NOMO-1 treated with DMSO at 0.1 percent for 48 hours (cell line): ENCODE measurements at regions not wholly inside any gene's neighbourhood (a gene's known extent, or its start where the extent isn't known, plus 50 kb on each side); places are given as distances from the start of the nearest gene placed in this dataset.
A peak's percentile ranks its signal among the peaks of the same experiment; 100 is the strongest.
"Not testable (repeated sequence)": the region's sequence is repeated elsewhere in the genome, so short reads cannot be mapped to it uniquely, and the experiment has no call there.

ENCODE experiments used
- DNase-seq: peaks from one replicate; lab custom pipeline; 2025; ENCODE audit not compliant: unreplicated experiment; lab: John Stamatoyannopoulos, UW

GRCh38 chr9:97179616-97180015 lies 127.8 kb upstream of the CCDC180 start:
- DNase-seq = no peak

GRCh38 chr9:97176206-97176605 lies 131.3 kb upstream of the CCDC180 start:
- no peak for DNase-seq

- DNase-seq = not testable (repeated sequence)
Observed at GRCh38 chr9:97168174-97168573, 129.2 kb upstream of the CTSV start.

GRCh38 chr9:97166496-97167138 lies 127.7 kb upstream of the CTSV start:
- DNase-seq = not testable (repeated sequence)

GRCh38 chr9:97160255-97160654 lies 121.3 kb upstream of the CTSV start:
- no peak for DNase-seq

- DNase-seq = not testable (repeated sequence)
Observed at GRCh38 chr9:97158722-97159121, 119.8 kb upstream of the CTSV start.

GRCh38 chr9:97155441-97155840 lies 116.5 kb upstream of the CTSV start:
- DNase-seq = not testable (repeated sequence)

- no peak for DNase-seq
Observed at GRCh38 chr9:97153967-97154366, 115.0 kb upstream of the CTSV start.

- not testable (repeated sequence) for DNase-seq
Observed at GRCh38 chr9:97153160-97153559, 114.2 kb upstream of the CTSV start.

- DNase-seq = not testable (repeated sequence)
Observed at GRCh38 chr9:97150471-97150870, 111.5 kb upstream of the CTSV start.

- not testable (repeated sequence) for DNase-seq
Observed at GRCh38 chr9:97148428-97148827, 109.5 kb upstream of the CTSV start.

GRCh38 chr9:97145680-97146079 lies 106.7 kb upstream of the CTSV start:
- peak; percentile 72 for DNase-seq

GRCh38 chr9:97140566-97140965 lies 101.6 kb upstream of the CTSV start:
- DNase-seq = no peak

- DNase-seq = no peak
Observed at GRCh38 chr9:97136421-97136820, 97.5 kb upstream of the CTSV start.

- DNase-seq = not testable (repeated sequence)
Observed at GRCh38 chr9:97133966-97134365, 95.0 kb upstream of the CTSV start.

GRCh38 chr9:97132865-97133264 lies 93.9 kb upstream of the CTSV start:
- no peak for DNase-seq

GRCh38 chr9:97130864-97131263 lies 91.9 kb upstream of the CTSV start:
- not testable (repeated sequence) for DNase-seq

- not testable (repeated sequence) for DNase-seq
Observed at GRCh38 chr9:97130387-97130786, 91.4 kb upstream of the CTSV start.

GRCh38 chr9:97128919-97129318 lies 90.0 kb upstream of the CTSV start:
- DNase-seq = no peak

- no peak for DNase-seq
Observed at GRCh38 chr9:97124256-97124655, 85.3 kb upstream of the CTSV start.

GRCh38 chr9:97110696-97111095 lies 71.8 kb upstream of the CTSV start:
- DNase-seq = no peak

- peak; percentile 61 for DNase-seq
Observed at GRCh38 chr9:97109194-97109811, 70.4 kb upstream of the CTSV start.

GRCh38 chr9:97105220-97105619 lies 66.3 kb upstream of the CTSV start:
- DNase-seq = not testable (repeated sequence)
